Type B pancreatic cell (in vitro differentiated cells): ENCODE measurements at regions not wholly inside any gene's neighbourhood (a gene's known extent, or its start where the extent isn't known, plus 50 kb on each side); places are given as distances from the start of the nearest gene placed in this dataset.

Source experiments
- DNase-seq: peaks from one replicate; pipeline ENCODE4 v3.0.0; 2021; ENCODE audit warnings: mixed read lengths; ENCODE audit not compliant: unreplicated experiment; ENCODE audit errors: extremely low spot score
- H3K27ac Mint-ChIP-seq: 2 replicates; pipeline ENCODE4 v1.8.0; 2021; ENCODE audit warnings: mild to moderate bottlenecking, mixed read lengths
- H3K27me3 Mint-ChIP-seq: 2 replicates; pipeline ENCODE4 v1.8.0; 2021; ENCODE audit warnings: mixed read lengths
- H3K36me3 Mint-ChIP-seq: 2 replicates; pipeline ENCODE4 v1.8.0; 2021; ENCODE audit warnings: mixed read lengths
- H3K4me1 Mint-ChIP-seq: one replicate; pipeline ENCODE4 v1.8.0; 2021; ENCODE audit warnings: mixed read lengths; ENCODE audit not compliant: unreplicated experiment
- H3K4me3 Mint-ChIP-seq: 2 replicates; pipeline ENCODE4 v1.8.0; 2021; ENCODE audit warnings: mild to moderate bottlenecking, mixed read lengths
- H3K9me3 Mint-ChIP-seq: 2 replicates; pipeline ENCODE4 v1.8.0; 2021; ENCODE audit warnings: mixed read lengths
- TF ChIP-seq, protein P1 (sequence below): fragments of 200-600 bp; sonication (generic); conservative IDR thresholded peaks from 2 replicates; pipeline ENCODE4 v1.5.0; 2021; ENCODE audit warnings: antibody characterized with exemption, mild to moderate bottlenecking

- Mint-ChIP-seq H3K4me3 (no peak overlapping the region), H3K4me1 (no peaks in the 10 kb centered on the region), H3K9me3 (peaks cover 3% of the 10 kb centered on the region), H3K27ac (no peak overlapping the region), H3K36me3 (no peaks in the 10 kb centered on the region), H3K27me3 (no peaks in the 10 kb centered on the region)
- DNase-seq: no peak
- TF ChIP-seq, protein P1, sequence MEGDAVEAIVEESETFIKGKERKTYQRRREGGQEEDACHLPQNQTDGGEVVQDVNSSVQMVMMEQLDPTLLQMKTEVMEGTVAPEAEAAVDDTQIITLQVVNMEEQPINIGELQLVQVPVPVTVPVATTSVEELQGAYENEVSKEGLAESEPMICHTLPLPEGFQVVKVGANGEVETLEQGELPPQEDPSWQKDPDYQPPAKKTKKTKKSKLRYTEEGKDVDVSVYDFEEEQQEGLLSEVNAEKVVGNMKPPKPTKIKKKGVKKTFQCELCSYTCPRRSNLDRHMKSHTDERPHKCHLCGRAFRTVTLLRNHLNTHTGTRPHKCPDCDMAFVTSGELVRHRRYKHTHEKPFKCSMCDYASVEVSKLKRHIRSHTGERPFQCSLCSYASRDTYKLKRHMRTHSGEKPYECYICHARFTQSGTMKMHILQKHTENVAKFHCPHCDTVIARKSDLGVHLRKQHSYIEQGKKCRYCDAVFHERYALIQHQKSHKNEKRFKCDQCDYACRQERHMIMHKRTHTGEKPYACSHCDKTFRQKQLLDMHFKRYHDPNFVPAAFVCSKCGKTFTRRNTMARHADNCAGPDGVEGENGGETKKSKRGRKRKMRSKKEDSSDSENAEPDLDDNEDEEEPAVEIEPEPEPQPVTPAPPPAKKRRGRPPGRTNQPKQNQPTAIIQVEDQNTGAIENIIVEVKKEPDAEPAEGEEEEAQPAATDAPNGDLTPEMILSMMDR: no peak
These were observed 244.8 kb upstream of the PROX1 start for GRCh38 chr1:213742992-213743391.

DNA sequence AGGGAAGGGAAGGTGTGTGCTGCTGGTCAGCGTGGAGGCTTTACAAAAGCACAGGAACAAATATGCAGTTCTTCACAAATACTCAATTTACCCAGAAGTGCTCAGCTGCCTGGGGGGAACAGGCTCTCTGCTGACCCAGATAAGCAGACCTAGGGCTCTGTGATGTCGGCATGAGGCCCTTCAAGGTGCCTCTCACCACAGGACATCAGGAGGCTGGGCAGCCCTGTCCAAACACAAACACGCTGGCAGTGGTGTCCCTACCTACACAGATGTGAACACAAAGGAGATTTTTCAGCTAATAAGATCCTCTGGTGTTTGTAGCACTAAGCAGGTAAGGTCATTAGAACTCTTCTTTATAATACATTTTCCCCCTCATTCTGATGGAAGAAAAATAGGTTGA lies 243.0 kb upstream of the PROX1 start:
- H3K9me3 Mint-ChIP-seq: peaks cover 3% of the 10 kb centered on the region
- no peak overlapping the region for H3K4me3 Mint-ChIP-seq
- H3K36me3 Mint-ChIP-seq: no peaks in the 10 kb centered on the region
- TF ChIP-seq, protein P1: no peak
- DNase-seq: no peak
- peaks cover 5% of the 10 kb centered on the region for H3K27me3 Mint-ChIP-seq
- H3K4me1 Mint-ChIP-seq: no peaks in the 10 kb centered on the region
- no peak overlapping the region for H3K27ac Mint-ChIP-seq

DNA sequence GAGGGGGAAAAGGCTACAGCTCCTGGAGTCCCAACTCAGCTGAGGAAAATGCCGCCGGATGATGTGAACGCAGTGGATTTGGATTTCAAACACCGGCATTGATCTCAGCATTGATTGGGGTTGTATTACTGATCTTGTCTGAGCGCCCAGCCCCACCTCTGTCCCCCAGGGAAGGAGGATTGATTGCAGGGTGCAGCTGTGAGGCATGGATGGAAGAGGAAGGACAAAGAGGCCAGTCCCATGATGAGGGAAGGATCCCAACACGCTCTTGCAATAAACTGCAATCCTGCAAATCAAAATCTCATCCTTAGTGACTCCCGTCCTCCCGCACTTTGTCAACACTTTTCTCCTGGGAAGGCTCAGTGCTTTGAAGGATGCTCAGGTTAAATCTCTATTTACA lies 242.3 kb upstream of the PROX1 start:
- Mint-ChIP-seq H3K9me3 (peaks cover 3% of the 10 kb centered on the region), H3K27ac (no peak overlapping the region)
- TF ChIP-seq, protein P1: no peak

GRCh38 chr1:213749558-213749957 lies 238.2 kb upstream of the PROX1 start:
- H3K9me3 Mint-ChIP-seq: no peaks in the 10 kb centered on the region
- no peak overlapping the region for H3K27ac Mint-ChIP-seq
- no peak overlapping the region for H3K4me3 Mint-ChIP-seq
- H3K27me3 Mint-ChIP-seq: peaks cover 11% of the 10 kb centered on the region
- DNase-seq: no peak
- no peaks in the 10 kb centered on the region for H3K36me3 Mint-ChIP-seq
- H3K4me1 Mint-ChIP-seq: no peaks in the 10 kb centered on the region
- TF ChIP-seq, protein P1: no peak

More for the DNA sequence above, 242.3 kb upstream of the PROX1 start:
- Mint-ChIP-seq H3K36me3 (no peaks in the 10 kb centered on the region), H3K27me3 (peaks cover 5% of the 10 kb centered on the region), H3K4me3 (no peak overlapping the region), H3K4me1 (no peaks in the 10 kb centered on the region)
- DNase-seq: no peak

DNA sequence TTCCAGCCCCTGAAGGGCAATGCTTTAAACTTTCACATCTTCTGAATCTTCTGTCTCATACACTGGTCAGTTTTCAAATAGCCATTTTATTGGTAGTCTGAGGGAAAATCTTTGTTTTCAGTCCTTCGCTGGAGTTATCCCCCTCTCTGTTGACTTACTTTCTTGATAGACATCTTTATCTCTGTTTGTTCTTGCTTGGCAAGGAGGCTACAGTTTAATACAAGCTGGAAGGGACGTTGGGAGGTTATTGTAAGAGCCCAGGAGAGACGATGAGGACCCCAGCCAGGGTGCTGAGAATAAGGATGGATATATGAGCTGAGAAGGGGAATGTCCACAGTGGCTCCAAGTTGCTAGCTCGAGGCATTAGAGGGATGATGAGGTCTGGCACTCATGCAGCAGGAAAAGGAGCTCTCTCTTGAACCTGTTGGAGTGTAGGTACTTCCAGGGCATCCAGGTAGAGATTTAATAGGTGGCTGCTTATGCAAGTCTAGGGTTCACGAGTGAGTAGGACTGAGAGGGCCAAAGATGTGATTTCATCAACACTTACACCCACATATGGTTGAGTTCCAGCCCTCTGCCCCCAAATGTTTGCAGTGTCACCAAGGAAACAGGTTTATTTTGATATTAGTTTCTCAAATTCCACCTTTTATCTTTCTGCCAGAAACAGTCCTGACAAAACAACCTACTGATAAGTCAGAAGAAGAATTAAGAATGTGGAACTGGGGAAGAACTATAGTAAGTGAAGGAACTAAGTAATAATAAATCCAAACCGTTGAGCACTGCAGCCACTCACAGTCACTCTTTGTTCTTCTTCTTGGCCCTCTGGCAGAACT lies 237.3 kb upstream of the PROX1 start:
- DNase-seq: no peak
- Mint-ChIP-seq H3K27me3 (peaks cover 11% of the 10 kb centered on the region), H3K4me3 (no peak overlapping the region), H3K36me3 (no peaks in the 10 kb centered on the region), H3K9me3 (no peaks in the 10 kb centered on the region), H3K27ac (no peak overlapping the region), H3K4me1 (no peaks in the 10 kb centered on the region)
- TF ChIP-seq, protein P1: no peak
